Mucosa of descending colon (tissue), 3 donors: ENCODE measurements at regions not wholly inside any gene's neighbourhood (a gene's known extent, or its start where the extent isn't known, plus 50 kb on each side); places are given as distances from the start of the nearest gene placed in this dataset.

ENCODE experiments used
- ATAC-seq: fragments of 200-7000 bp; cut with Tn5 transposase; one replicate; pipeline ENCODE4 v1.9.1; 2020; ENCODE audit warnings: mild to moderate bottlenecking, moderate library complexity
- DNase-seq, 3 donors: peaks; one replicate each; pipeline ENCODE4 v3.0.0-alpha.2; 2020
- H3K36me3 ChIP-seq: fragments of 200-600 bp; one replicate; pipeline ENCODE4 v1.8.0; 2021; ENCODE audit warnings: low read depth, mild to moderate bottlenecking
- H3K4me1 ChIP-seq: fragments of 200-600 bp; one replicate; pipeline ENCODE4 v1.8.0; 2021; ENCODE audit warnings: low read depth, mild to moderate bottlenecking
- H3K4me3 ChIP-seq: fragments of 200-600 bp; one replicate; pipeline ENCODE4 v1.8.0; 2021; ENCODE audit warnings: mild to moderate bottlenecking
- H3K9me3 ChIP-seq: fragments of 200-600 bp; one replicate; pipeline ENCODE4 v1.8.0; 2021; ENCODE audit warnings: mild to moderate bottlenecking
- intact Hi-C, 2 donors: fragments of 100-400 bp; cut with DNase I in 1 of 2; cut with micrococcal nuclease in 1 of 2; formaldehyde crosslinking; loops; one replicate each; pipeline versions ENCODE4 v1.11.0 to v1.11.1; 2022; cut with DNase I, micrococcal nuclease
- TF ChIP-seq, protein P1 (sequence below): fragments of 200-600 bp; IDR thresholded peaks from one replicate; pipeline ENCODE4 v1.8.0; 2022; ENCODE audit warnings: antibody characterized with exemption, mild to moderate bottlenecking
- donor health status: DM: no; HTN: no; CAD: no; lungs with moderate emphysema.
- donor health status: DM: no; HTN: no; CAD: no.
- donor health status: DM: no; HTN: yes; CAD: no.

DNA sequence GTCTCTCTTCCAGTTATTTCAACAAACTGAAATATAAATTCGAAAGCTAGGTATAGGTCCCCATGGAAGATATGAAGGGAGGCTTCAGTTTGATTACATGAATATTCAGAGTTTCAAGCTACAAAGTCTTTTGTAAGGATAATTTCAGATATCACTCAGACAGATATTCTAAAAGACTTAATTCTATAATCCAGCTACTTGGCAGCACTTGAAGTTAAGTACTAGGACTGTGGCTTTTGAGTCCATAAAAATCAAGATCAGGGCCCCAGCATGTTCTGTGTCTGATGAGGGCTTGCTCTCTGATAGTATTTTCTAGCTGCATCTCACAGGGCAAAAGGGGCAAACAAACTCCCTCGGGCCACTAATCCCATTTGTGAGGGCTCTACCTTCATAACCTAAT lies 160.6 kb upstream of the IRS2 start:
- H3K4me3 ChIP-seq, result no peak overlapping the region
- intact Hi-C loops, result no loop called here
- no peak for ATAC-seq
- DNase-seq, result no peak
- TF ChIP-seq, protein P1, sequence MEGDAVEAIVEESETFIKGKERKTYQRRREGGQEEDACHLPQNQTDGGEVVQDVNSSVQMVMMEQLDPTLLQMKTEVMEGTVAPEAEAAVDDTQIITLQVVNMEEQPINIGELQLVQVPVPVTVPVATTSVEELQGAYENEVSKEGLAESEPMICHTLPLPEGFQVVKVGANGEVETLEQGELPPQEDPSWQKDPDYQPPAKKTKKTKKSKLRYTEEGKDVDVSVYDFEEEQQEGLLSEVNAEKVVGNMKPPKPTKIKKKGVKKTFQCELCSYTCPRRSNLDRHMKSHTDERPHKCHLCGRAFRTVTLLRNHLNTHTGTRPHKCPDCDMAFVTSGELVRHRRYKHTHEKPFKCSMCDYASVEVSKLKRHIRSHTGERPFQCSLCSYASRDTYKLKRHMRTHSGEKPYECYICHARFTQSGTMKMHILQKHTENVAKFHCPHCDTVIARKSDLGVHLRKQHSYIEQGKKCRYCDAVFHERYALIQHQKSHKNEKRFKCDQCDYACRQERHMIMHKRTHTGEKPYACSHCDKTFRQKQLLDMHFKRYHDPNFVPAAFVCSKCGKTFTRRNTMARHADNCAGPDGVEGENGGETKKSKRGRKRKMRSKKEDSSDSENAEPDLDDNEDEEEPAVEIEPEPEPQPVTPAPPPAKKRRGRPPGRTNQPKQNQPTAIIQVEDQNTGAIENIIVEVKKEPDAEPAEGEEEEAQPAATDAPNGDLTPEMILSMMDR, result no peak
- H3K9me3 ChIP-seq, result no peaks in the 10 kb centered on the region
- no peaks in the 10 kb centered on the region for H3K4me1 ChIP-seq
- no peaks in the 10 kb centered on the region for H3K36me3 ChIP-seq

DNA sequence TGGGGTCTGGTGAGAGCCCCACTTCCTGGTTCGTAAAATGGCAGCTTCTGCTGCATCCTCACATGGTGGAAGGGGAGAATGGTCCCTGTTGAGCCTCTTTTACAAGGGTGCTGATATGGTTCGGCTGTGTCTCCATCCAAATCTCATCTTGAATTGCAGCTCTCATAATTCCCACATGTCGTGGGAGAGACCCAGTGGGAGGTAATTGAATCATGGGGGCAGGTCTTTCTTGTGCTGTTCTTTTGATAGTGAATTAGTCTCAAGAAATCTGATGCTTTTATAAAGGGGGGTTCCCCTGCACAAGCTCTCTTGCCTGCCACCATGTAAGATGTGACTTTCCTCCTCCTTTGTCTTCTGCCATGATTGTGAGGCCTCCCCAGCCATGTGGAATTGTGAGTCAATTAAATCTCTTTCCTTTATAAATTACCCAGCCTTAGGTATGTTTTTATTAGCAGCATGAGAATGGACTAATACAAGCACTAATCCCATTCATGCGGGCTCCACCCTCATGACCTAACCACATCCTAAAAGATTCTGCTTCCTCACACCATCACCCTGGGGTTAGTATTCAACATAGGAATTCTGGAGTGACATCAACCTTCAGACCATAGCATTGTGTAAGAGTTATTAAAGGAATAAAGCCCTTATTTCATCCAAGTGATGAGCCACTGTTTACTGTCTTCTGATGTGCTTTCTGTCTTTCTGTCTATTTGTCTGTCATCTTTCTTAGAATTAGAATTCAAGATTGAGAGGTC lies 159.0 kb upstream of the IRS2 start:
- no peak for ATAC-seq
- no peaks in the 10 kb centered on the region for H3K9me3 ChIP-seq
- DNase-seq, result no peak
- H3K4me3 ChIP-seq, result no peak overlapping the region
- intact Hi-C loops, result no loop called here
- H3K4me1 ChIP-seq, result no peaks in the 10 kb centered on the region
- no peaks in the 10 kb centered on the region for H3K36me3 ChIP-seq
- TF ChIP-seq, protein P1, result no peak

DNA sequence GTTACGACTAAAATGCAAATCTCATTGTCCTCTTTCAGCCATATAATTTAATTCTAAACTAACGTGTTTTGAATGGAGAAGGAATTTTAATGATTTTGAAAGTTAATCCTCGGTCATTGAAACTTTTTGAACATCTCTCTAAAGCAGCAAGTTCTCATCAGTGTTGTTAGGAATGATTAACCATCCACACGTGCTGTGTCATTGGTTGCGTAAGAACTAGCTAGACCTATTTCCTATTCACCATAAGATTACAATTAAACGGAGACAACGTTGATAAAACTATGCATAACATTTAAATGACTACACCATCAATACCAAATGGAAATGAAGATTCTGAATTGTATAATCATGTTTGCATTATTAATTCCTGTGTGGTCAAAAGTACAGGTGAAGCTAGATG lies 155.6 kb upstream of the IRS2 start:
- no peaks in the 10 kb centered on the region for H3K9me3 ChIP-seq
- H3K4me1 ChIP-seq, result no peaks in the 10 kb centered on the region
- H3K36me3 ChIP-seq, result no peaks in the 10 kb centered on the region
- no peak overlapping the region for H3K4me3 ChIP-seq
- TF ChIP-seq, protein P1, result no peak
- DNase-seq, result no peak
- ATAC-seq, result no peak
- intact Hi-C loops, result no loop called here

DNA sequence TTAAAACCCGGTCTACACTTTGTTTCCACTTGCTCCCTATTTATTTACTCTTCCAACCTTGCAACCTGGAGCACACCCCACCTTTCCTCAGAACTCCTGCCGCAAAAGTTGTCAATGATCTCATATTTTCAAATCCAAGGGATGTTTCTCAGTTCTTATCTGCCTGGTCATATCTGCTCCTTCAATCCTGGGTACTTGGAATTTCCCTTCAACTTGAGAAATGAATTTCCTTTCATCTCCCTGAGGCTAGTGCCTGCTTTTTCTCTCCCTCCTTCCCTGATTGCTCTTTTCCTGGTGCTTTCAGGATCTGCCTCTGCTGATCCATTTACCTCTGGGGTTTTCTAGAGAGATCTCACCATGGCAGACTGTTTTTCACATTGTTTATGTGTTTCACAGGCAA lies 154.8 kb upstream of the IRS2 start:
- DNase-seq (no peak), ATAC-seq (no peak)
- no peaks in the 10 kb centered on the region for H3K36me3 ChIP-seq
- intact Hi-C loops, result no loop called here
- H3K4me3 ChIP-seq, result no peak overlapping the region
- no peaks in the 10 kb centered on the region for H3K9me3 ChIP-seq
- H3K4me1 ChIP-seq, result no peaks in the 10 kb centered on the region
- TF ChIP-seq, protein P1, result no peak

DNA sequence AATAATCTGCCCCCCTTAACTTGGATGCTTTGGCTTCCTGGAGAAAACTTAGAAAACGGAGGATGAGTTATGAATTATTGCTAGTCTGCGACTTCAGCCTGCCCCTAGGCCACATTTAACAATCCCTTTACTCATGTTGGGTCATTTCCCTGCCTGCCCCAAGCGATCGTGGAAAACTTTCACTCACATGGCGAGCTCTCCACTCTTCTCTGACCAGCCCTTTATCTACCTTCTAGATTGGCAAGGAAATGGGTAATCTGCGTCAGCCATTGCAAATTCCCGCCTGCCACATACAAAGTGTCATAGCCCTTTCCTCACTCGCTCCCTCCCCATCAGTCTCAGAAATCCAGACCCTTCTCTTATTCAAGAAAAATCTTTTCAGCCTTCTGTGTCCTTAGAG lies 154.3 kb upstream of the IRS2 start:
- H3K4me1 ChIP-seq, result no peaks in the 10 kb centered on the region
- no peaks in the 10 kb centered on the region for H3K36me3 ChIP-seq
- H3K4me3 ChIP-seq, result no peak overlapping the region
- no peaks in the 10 kb centered on the region for H3K9me3 ChIP-seq
- TF ChIP-seq, protein P1, result no peak
- intact Hi-C loops, result no loop called here
- DNase-seq (no peak), ATAC-seq (no peak)

DNA sequence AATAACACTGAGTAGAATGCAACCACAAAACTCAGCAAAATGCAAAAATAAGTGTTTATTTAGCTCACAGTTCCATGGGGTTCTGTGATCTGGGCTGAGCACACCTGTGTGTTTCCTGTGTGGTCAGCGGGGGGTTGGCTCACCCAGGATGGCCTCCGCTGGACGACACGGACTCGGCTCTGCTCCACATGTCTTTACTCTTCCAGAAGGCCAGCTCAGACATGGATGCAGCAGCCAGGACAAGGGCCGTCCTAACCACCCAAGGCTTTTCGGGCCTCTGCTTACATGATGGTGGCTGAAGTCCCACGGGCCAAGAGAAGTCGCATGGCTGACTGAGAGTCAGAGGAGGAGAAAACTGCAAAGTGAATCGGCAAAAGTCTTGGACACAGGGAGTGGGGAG lies 153.5 kb upstream of the IRS2 start:
- ATAC-seq, result no peak

More for the DNA sequence above, 153.5 kb upstream of the IRS2 start:
- Histone ChIP-seq H3K9me3 (no peaks in the 10 kb centered on the region), H3K36me3 (no peaks in the 10 kb centered on the region), H3K4me1 (no peaks in the 10 kb centered on the region), H3K4me3 (no peak overlapping the region)
- TF ChIP-seq, protein P1, result no peak
- DNase-seq, result no peak
- intact Hi-C loops, result no loop called here
